ENCODE measurements at regions not wholly inside any gene's neighbourhood (a gene's known extent, or its start where the extent isn't known, plus 50 kb on each side); places are given as distances from the start of the nearest gene placed in this dataset.

- no peaks in the 10 kb centered on the region for H3K9me3 ChIP-seq
- H3K4me1 ChIP-seq, result peaks cover 5% of the 10 kb centered on the region
- H3K36me3 ChIP-seq (ENCODE audit: control insufficient read depth, insufficient read depth, low read length), result no peaks in the 10 kb centered on the region
- H3K4me3 ChIP-seq (ENCODE audit: low read depth, low read length), result no peak overlapping the region
- Mint-ChIP-seq H3K4me1 (ENCODE audit: low read depth, unreplicated experiment) (peaks cover 16% of the 10 kb centered on the region), H3K9me3 (ENCODE audit: unreplicated experiment) (no peaks in the 10 kb centered on the region), H3K36me3 (ENCODE audit: insufficient read depth, unreplicated experiment) (peaks cover 1% of the 10 kb centered on the region), H3K4me3 (ENCODE audit: unreplicated experiment) (no peak overlapping the region), H3K27me3 (ENCODE audit: insufficient read depth, unreplicated experiment) (no peaks in the 10 kb centered on the region), H3K27ac (ENCODE audit: unreplicated experiment) (peak overlapping the region; percentile 65)
- no peak for DNase-seq
- POLR2A ChIA-PET, result interaction anchor here (0.9 kb wide), 1 partner anchor 10 kb away, joined by 3 read pairs; no protein-coding TSS in a partner anchor
- no TSS peak for BruUV-seq (replicated peaks)
- TF ChIP-seq CTCF (IDR thresholded peaks at IDR 0.05; ENCODE audit: insufficient read depth in 1 of 2, low read depth in 1 of 2, low read length in 1 of 2, severe bottlenecking in 1 of 2, unreplicated experiment in 1 of 2), result peak in 1 of 2 experiments; percentile 21
- CTCF ChIA-PET, result no interaction called here
- H3K27me3 ChIP-seq (replicated peaks; ENCODE audit: control insufficient read depth, insufficient read depth, low read length), result no peaks in the 10 kb centered on the region
- intact Hi-C loops (cut with micrococcal nuclease; ENCODE audit: unreplicated experiment), result no loop called here
Observed at GRCh38 chr2:8544786-8545694, 136.8 kb upstream of the ID2 start.

GRCh38 chr2:8545695-8546611, 135.9 kb upstream of the ID2 start:
- Mint-ChIP-seq H3K27me3 (ENCODE audit: insufficient read depth, unreplicated experiment) (no peaks in the 10 kb centered on the region), H3K27ac (ENCODE audit: unreplicated experiment) (no peak overlapping the region), H3K4me3 (ENCODE audit: unreplicated experiment) (no peak overlapping the region), H3K36me3 (ENCODE audit: insufficient read depth, unreplicated experiment) (no peaks in the 10 kb centered on the region), H3K4me1 (ENCODE audit: low read depth, unreplicated experiment) (peaks cover 7% of the 10 kb centered on the region), H3K9me3 (ENCODE audit: unreplicated experiment) (no peaks in the 10 kb centered on the region)
- intact Hi-C loops (cut with micrococcal nuclease; ENCODE audit: unreplicated experiment), result no loop called here
- H3K4me1 ChIP-seq, result no peaks in the 10 kb centered on the region
- no TSS peak for BruUV-seq (replicated peaks)
- no peak overlapping the region for H3K4me3 ChIP-seq (ENCODE audit: low read depth, low read length)
- ChIA-PET CTCF (no interaction called here), POLR2A (no interaction called here)
- TF ChIP-seq CTCF (IDR thresholded peaks at IDR 0.05; ENCODE audit: insufficient read depth in 1 of 2, low read depth in 1 of 2, low read length in 1 of 2, severe bottlenecking in 1 of 2, unreplicated experiment in 1 of 2), result no peak
- H3K9me3 ChIP-seq, result no peaks in the 10 kb centered on the region
- peak in 1 of 2 experiments; percentile 7 for DNase-seq
- H3K27me3 ChIP-seq (replicated peaks; ENCODE audit: control insufficient read depth, insufficient read depth, low read length), result no peaks in the 10 kb centered on the region
- no peaks in the 10 kb centered on the region for H3K36me3 ChIP-seq (ENCODE audit: control insufficient read depth, insufficient read depth, low read length)

- TF ChIP-seq CTCF (IDR thresholded peaks at IDR 0.05; ENCODE audit: insufficient read depth in 1 of 2, low read depth in 1 of 2, low read length in 1 of 2, severe bottlenecking in 1 of 2, unreplicated experiment in 1 of 2), result no peak
- DNase-seq, result peak in 1 of 2 experiments; percentile 12
- Histone ChIP-seq H3K4me3 (ENCODE audit: low read depth, low read length) (no peak overlapping the region), H3K9me3 (no peaks in the 10 kb centered on the region), H3K27me3 (replicated peaks; ENCODE audit: control insufficient read depth, insufficient read depth, low read length) (no peaks in the 10 kb centered on the region), H3K4me1 (no peaks in the 10 kb centered on the region), H3K36me3 (ENCODE audit: control insufficient read depth, insufficient read depth, low read length) (no peaks in the 10 kb centered on the region)
- Mint-ChIP-seq H3K4me1 (ENCODE audit: low read depth, unreplicated experiment) (peaks cover 7% of the 10 kb centered on the region), H3K4me3 (ENCODE audit: unreplicated experiment) (no peak overlapping the region), H3K36me3 (ENCODE audit: insufficient read depth, unreplicated experiment) (no peaks in the 10 kb centered on the region), H3K9me3 (ENCODE audit: unreplicated experiment) (no peaks in the 10 kb centered on the region), H3K27me3 (ENCODE audit: insufficient read depth, unreplicated experiment) (no peaks in the 10 kb centered on the region), H3K27ac (ENCODE audit: unreplicated experiment) (peak overlapping the region; percentile 42)
- POLR2A ChIA-PET, result no interaction called here
- intact Hi-C loops (cut with micrococcal nuclease; ENCODE audit: unreplicated experiment), result no loop called here
- BruUV-seq (replicated peaks), result no TSS peak
- CTCF ChIA-PET, result no interaction called here
Observed at GRCh38 chr2:8546612-8547283, 135.1 kb upstream of the ID2 start.

All from Caco-2 (cell line).